ENCODE measurements at regions not wholly inside any gene's neighbourhood (a gene's known extent, or its start where the extent isn't known, plus 50 kb on each side); places are given as distances from the start of the nearest gene placed in this dataset.
"Not testable (repeated sequence)": the region's sequence is repeated elsewhere in the genome, so short reads cannot be mapped to it uniquely, and the experiment has no call there.

GRCh38 chr1:146640671-146641070, 297.5 kb upstream of the NBPF12 start:
- DNase-seq; H3K27me3 ChIP-seq (replicated peaks in 2 of 5; ENCODE audit: control insufficient read depth in 4 of 5, insufficient read depth in 5 of 5, low read length in 4 of 5); H3K4me1 ChIP-seq (ENCODE audit: control extremely low read depth in 1 of 4, control insufficient read depth in 4 of 4, insufficient read depth in 4 of 4, low read length in 3 of 4); POLR2A ChIA-PET; H3K4me3 ChIP-seq (ENCODE audit: control insufficient read depth in 1 of 7, extremely low read depth in 1 of 7, insufficient read depth in 4 of 7, low read depth in 2 of 7, low read length in 6 of 7); H3K9me3 ChIP-seq (ENCODE audit: control extremely low read depth in 1 of 5, control insufficient read depth in 4 of 5, insufficient read depth in 2 of 5, low read depth in 1 of 5, low read length in 4 of 5); H3K36me3 ChIP-seq (ENCODE audit: control insufficient read depth in 4 of 4, insufficient read depth in 4 of 4, low read length in 3 of 4); H3K27ac ChIP-seq (ENCODE audit: insufficient read depth in 1 of 2, low read depth in 1 of 2, low read length in 2 of 2, poor library complexity in 1 of 2, severe bottlenecking in 2 of 2); CTCF ChIA-PET: not testable (repeated sequence)
- WGBS (ENCODE audit: insufficient coverage): 100% methylated on average over 2 of the region's 5 CpGs

GRCh38 chr1:146630302-146630701, 307.8 kb upstream of the NBPF12 start:
- CTCF ChIA-PET; DNase-seq; H3K36me3 ChIP-seq (ENCODE audit: control insufficient read depth in 4 of 4, insufficient read depth in 4 of 4, low read length in 3 of 4); H3K27ac ChIP-seq (ENCODE audit: insufficient read depth in 1 of 2, low read depth in 1 of 2, low read length in 2 of 2, poor library complexity in 1 of 2, severe bottlenecking in 2 of 2); H3K9me3 ChIP-seq (ENCODE audit: control extremely low read depth in 1 of 5, control insufficient read depth in 4 of 5, insufficient read depth in 2 of 5, low read depth in 1 of 5, low read length in 4 of 5); H3K4me3 ChIP-seq (ENCODE audit: control insufficient read depth in 1 of 7, extremely low read depth in 1 of 7, insufficient read depth in 4 of 7, low read depth in 2 of 7, low read length in 6 of 7); H3K27me3 ChIP-seq (replicated peaks in 2 of 5; ENCODE audit: control insufficient read depth in 4 of 5, insufficient read depth in 5 of 5, low read length in 4 of 5); POLR2A ChIA-PET; H3K4me1 ChIP-seq (ENCODE audit: control extremely low read depth in 1 of 4, control insufficient read depth in 4 of 4, insufficient read depth in 4 of 4, low read length in 3 of 4): not testable (repeated sequence)
- no CpG with 5 or more reads among the region's 1 CpG for WGBS (ENCODE audit: insufficient coverage)

GRCh38 chr1:146618582-146618981, 319.5 kb upstream of the NBPF12 start:
- H3K27me3 ChIP-seq (replicated peaks in 2 of 5; ENCODE audit: control insufficient read depth in 4 of 5, insufficient read depth in 5 of 5, low read length in 4 of 5); H3K4me1 ChIP-seq (ENCODE audit: control extremely low read depth in 1 of 4, control insufficient read depth in 4 of 4, insufficient read depth in 4 of 4, low read length in 3 of 4); H3K27ac ChIP-seq (ENCODE audit: insufficient read depth in 1 of 2, low read depth in 1 of 2, low read length in 2 of 2, poor library complexity in 1 of 2, severe bottlenecking in 2 of 2); H3K4me3 ChIP-seq (ENCODE audit: control insufficient read depth in 1 of 7, extremely low read depth in 1 of 7, insufficient read depth in 4 of 7, low read depth in 2 of 7, low read length in 6 of 7); H3K36me3 ChIP-seq (ENCODE audit: control insufficient read depth in 4 of 4, insufficient read depth in 4 of 4, low read length in 3 of 4); H3K9me3 ChIP-seq (ENCODE audit: control extremely low read depth in 1 of 5, control insufficient read depth in 4 of 5, insufficient read depth in 2 of 5, low read depth in 1 of 5, low read length in 4 of 5); CTCF ChIA-PET; POLR2A ChIA-PET: not testable (repeated sequence)
- DNase-seq: peak in 1 of 3 donors; percentile 3
- no CpG with 5 or more reads among the region's 4 CpGs for WGBS (ENCODE audit: insufficient coverage)

- H3K36me3 ChIP-seq (ENCODE audit: control insufficient read depth in 4 of 4, insufficient read depth in 4 of 4, low read length in 3 of 4); DNase-seq; CTCF ChIA-PET; H3K4me1 ChIP-seq (ENCODE audit: control extremely low read depth in 1 of 4, control insufficient read depth in 4 of 4, insufficient read depth in 4 of 4, low read length in 3 of 4); POLR2A ChIA-PET; H3K9me3 ChIP-seq (ENCODE audit: control extremely low read depth in 1 of 5, control insufficient read depth in 4 of 5, insufficient read depth in 2 of 5, low read depth in 1 of 5, low read length in 4 of 5); H3K27me3 ChIP-seq (replicated peaks in 2 of 5; ENCODE audit: control insufficient read depth in 4 of 5, insufficient read depth in 5 of 5, low read length in 4 of 5); H3K27ac ChIP-seq (ENCODE audit: insufficient read depth in 1 of 2, low read depth in 1 of 2, low read length in 2 of 2, poor library complexity in 1 of 2, severe bottlenecking in 2 of 2); H3K4me3 ChIP-seq (ENCODE audit: control insufficient read depth in 1 of 7, extremely low read depth in 1 of 7, insufficient read depth in 4 of 7, low read depth in 2 of 7, low read length in 6 of 7): not testable (repeated sequence)
These were observed 333.4 kb upstream of the NBPF12 start for GRCh38 chr1:146604681-146605080.

GRCh38 chr1:146600720-146601307, 337.3 kb upstream of the NBPF12 start:
- CTCF ChIA-PET: not testable (repeated sequence)

GRCh38 chr1:146599906-146600305, 338.2 kb upstream of the NBPF12 start:
- CTCF ChIA-PET; H3K4me1 ChIP-seq (ENCODE audit: control extremely low read depth in 1 of 4, control insufficient read depth in 4 of 4, insufficient read depth in 4 of 4, low read length in 3 of 4); POLR2A ChIA-PET; H3K9me3 ChIP-seq (ENCODE audit: control extremely low read depth in 1 of 5, control insufficient read depth in 4 of 5, insufficient read depth in 2 of 5, low read depth in 1 of 5, low read length in 4 of 5); H3K4me3 ChIP-seq (ENCODE audit: control insufficient read depth in 1 of 7, extremely low read depth in 1 of 7, insufficient read depth in 4 of 7, low read depth in 2 of 7, low read length in 6 of 7); DNase-seq; H3K27me3 ChIP-seq (replicated peaks in 2 of 5; ENCODE audit: control insufficient read depth in 4 of 5, insufficient read depth in 5 of 5, low read length in 4 of 5); H3K27ac ChIP-seq (ENCODE audit: insufficient read depth in 1 of 2, low read depth in 1 of 2, low read length in 2 of 2, poor library complexity in 1 of 2, severe bottlenecking in 2 of 2); H3K36me3 ChIP-seq (ENCODE audit: control insufficient read depth in 4 of 4, insufficient read depth in 4 of 4, low read length in 3 of 4): not testable (repeated sequence)
- WGBS (ENCODE audit: insufficient coverage): no CpG with 5 or more reads among the region's 3 CpGs

More at GRCh38 chr1:146600720-146601307, 337.3 kb upstream of the NBPF12 start:
- H3K4me3 ChIP-seq (ENCODE audit: control insufficient read depth in 1 of 7, extremely low read depth in 1 of 7, insufficient read depth in 4 of 7, low read depth in 2 of 7, low read length in 6 of 7); H3K9me3 ChIP-seq (ENCODE audit: control extremely low read depth in 1 of 5, control insufficient read depth in 4 of 5, insufficient read depth in 2 of 5, low read depth in 1 of 5, low read length in 4 of 5); H3K27me3 ChIP-seq (replicated peaks in 2 of 5; ENCODE audit: control insufficient read depth in 4 of 5, insufficient read depth in 5 of 5, low read length in 4 of 5); DNase-seq; H3K36me3 ChIP-seq (ENCODE audit: control insufficient read depth in 4 of 4, insufficient read depth in 4 of 4, low read length in 3 of 4); POLR2A ChIA-PET; H3K4me1 ChIP-seq (ENCODE audit: control extremely low read depth in 1 of 4, control insufficient read depth in 4 of 4, insufficient read depth in 4 of 4, low read length in 3 of 4); H3K27ac ChIP-seq (ENCODE audit: insufficient read depth in 1 of 2, low read depth in 1 of 2, low read length in 2 of 2, poor library complexity in 1 of 2, severe bottlenecking in 2 of 2): not testable (repeated sequence)
- WGBS (ENCODE audit: insufficient coverage): no CpG with 5 or more reads among the region's 3 CpGs

- CTCF ChIA-PET; DNase-seq; H3K36me3 ChIP-seq (ENCODE audit: control insufficient read depth in 4 of 4, insufficient read depth in 4 of 4, low read length in 3 of 4); H3K4me3 ChIP-seq (ENCODE audit: control insufficient read depth in 1 of 7, extremely low read depth in 1 of 7, insufficient read depth in 4 of 7, low read depth in 2 of 7, low read length in 6 of 7); POLR2A ChIA-PET; H3K27ac ChIP-seq (ENCODE audit: insufficient read depth in 1 of 2, low read depth in 1 of 2, low read length in 2 of 2, poor library complexity in 1 of 2, severe bottlenecking in 2 of 2); H3K27me3 ChIP-seq (replicated peaks in 2 of 5; ENCODE audit: control insufficient read depth in 4 of 5, insufficient read depth in 5 of 5, low read length in 4 of 5); H3K4me1 ChIP-seq (ENCODE audit: control extremely low read depth in 1 of 4, control insufficient read depth in 4 of 4, insufficient read depth in 4 of 4, low read length in 3 of 4); H3K9me3 ChIP-seq (ENCODE audit: control extremely low read depth in 1 of 5, control insufficient read depth in 4 of 5, insufficient read depth in 2 of 5, low read depth in 1 of 5, low read length in 4 of 5): not testable (repeated sequence)
- WGBS (ENCODE audit: insufficient coverage): no CpG with 5 or more reads among the region's 1 CpG
These were observed 352.4 kb upstream of the NOTCH2NLA start for GRCh38 chr1:146581229-146581628.

All from common myeloid progenitor, CD34-positive (primary cell).